ENCODE measurements at regions not wholly inside any gene's neighbourhood (a gene's known extent, or its start where the extent isn't known, plus 50 kb on each side); places are given as distances from the start of the nearest gene placed in this dataset.

DNA sequence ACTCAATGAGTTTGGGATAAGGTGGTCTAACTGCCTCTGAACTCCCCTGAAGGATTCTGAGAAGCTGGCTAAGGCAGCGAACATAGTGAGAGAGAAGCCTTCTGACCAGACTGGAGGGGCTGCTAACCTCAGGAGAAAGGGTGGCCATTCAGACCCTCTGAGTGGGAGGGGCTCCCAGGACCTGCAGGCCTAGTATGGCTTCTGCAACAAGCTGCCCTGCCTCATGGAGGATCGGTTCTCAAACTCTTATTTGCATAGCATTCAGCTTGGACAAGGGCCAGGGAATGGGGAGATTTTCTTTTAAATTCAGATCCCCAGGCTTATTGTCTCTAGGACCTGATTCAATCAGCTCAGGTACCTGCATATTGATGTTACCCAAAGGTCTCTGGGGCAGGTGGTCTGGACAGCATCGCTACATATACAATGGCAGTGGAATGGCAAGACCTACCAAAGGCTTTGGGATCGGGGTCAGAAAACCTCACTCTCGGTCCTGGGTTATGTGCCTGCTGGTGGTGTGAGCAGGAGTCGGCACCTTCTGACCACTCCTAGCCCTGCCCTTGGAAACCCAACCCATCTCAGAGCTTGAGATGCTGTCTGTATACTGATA is 599.1 kb downstream of the BRD1 start:
- POLR2A ChIA-PET, result no interaction called here

More for the DNA sequence above, 599.1 kb downstream of the BRD1 start:
- RAD21 ChIA-PET (ENCODE audit: low non-redundant PET in 1 of 2, low total read pairs in 2 of 2, uncharacterized antibody in 2 of 2, unreplicated experiment in 2 of 2), result interaction anchor here in 1 of 2 experiments (0.5 kb wide), 1 partner anchor 26 kb away, joined by 3 read pairs; no protein-coding TSS in a partner anchor
- peaks cover 20% of the 10 kb centered on the region for H3K27me3 ChIP-seq (ENCODE audit: insufficient read depth, low read length)
- BruUV-seq (replicated peaks), result no TSS peak
- no peaks in the 10 kb centered on the region for H4K20me1 ChIP-seq (ENCODE audit: insufficient read depth)
- no peak overlapping the region for H3K4me3 ChIP-seq (replicated peaks in 1 of 2; ENCODE audit: low read depth in 1 of 2, low read length in 2 of 2)
- H3K79me2 ChIP-seq (ENCODE audit: insufficient read depth, low read length), result no peaks in the 10 kb centered on the region
- no peak overlapping the region for H3K9ac ChIP-seq (ENCODE audit: low read length)
- DNase-seq (ENCODE audit: low read depth, low spot score) (no peak), ATAC-seq (no peak)
- no peaks in the 10 kb centered on the region for H3K4me1 ChIP-seq (ENCODE audit: control insufficient read depth in 1 of 2, insufficient read depth in 2 of 2, low read length in 2 of 2)
- H3K36me3 ChIP-seq (ENCODE audit: control insufficient read depth in 1 of 2, insufficient read depth in 2 of 2, low read length in 2 of 2), result no peaks in the 10 kb centered on the region
- no peak for TF ChIP-seq EZH2 (IDR thresholded peaks at IDR 0.05)
- no peak for TF ChIP-seq ZFX (IDR thresholded peaks at IDR 0.05)
- no peak for TF ChIP-seq SRF (IDR thresholded peaks at IDR 0.05; ENCODE audit: low read depth)
- TF ChIP-seq, protein P1, sequence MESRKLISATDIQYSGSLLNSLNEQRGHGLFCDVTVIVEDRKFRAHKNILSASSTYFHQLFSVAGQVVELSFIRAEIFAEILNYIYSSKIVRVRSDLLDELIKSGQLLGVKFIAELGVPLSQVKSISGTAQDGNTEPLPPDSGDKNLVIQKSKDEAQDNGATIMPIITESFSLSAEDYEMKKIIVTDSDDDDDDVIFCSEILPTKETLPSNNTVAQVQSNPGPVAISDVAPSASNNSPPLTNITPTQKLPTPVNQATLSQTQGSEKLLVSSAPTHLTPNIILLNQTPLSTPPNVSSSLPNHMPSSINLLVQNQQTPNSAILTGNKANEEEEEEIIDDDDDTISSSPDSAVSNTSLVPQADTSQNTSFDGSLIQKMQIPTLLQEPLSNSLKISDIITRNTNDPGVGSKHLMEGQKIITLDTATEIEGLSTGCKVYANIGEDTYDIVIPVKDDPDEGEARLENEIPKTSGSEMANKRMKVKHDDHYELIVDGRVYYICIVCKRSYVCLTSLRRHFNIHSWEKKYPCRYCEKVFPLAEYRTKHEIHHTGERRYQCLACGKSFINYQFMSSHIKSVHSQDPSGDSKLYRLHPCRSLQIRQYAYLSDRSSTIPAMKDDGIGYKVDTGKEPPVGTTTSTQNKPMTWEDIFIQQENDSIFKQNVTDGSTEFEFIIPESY (IDR thresholded peaks at IDR 0.05; ENCODE audit: extremely low read depth, insufficient replicate concordance, low read length), result no peak
- no peak for TF ChIP-seq YY1 (IDR thresholded peaks at IDR 0.05; ENCODE audit: extremely low read depth, insufficient replicate concordance, low read depth, low read length)
- TF ChIP-seq TCF7L2 (IDR thresholded peaks at IDR 0.05; ENCODE audit: borderline replicate concordance, extremely low read depth, insufficient read depth, insufficient read length), result no peak
- no peak for TF ChIP-seq SIN3A (IDR thresholded peaks at IDR 0.05; ENCODE audit: low read depth)
- TF ChIP-seq RAD21 (IDR thresholded peaks at IDR 0.05; ENCODE audit: low read depth), result no peak
- TF ChIP-seq POLR2A (IDR thresholded peaks at IDR 0.05; ENCODE audit: borderline replicate concordance, extremely low read depth, insufficient read depth, insufficient read length), result no peak
- TF ChIP-seq, protein P2, sequence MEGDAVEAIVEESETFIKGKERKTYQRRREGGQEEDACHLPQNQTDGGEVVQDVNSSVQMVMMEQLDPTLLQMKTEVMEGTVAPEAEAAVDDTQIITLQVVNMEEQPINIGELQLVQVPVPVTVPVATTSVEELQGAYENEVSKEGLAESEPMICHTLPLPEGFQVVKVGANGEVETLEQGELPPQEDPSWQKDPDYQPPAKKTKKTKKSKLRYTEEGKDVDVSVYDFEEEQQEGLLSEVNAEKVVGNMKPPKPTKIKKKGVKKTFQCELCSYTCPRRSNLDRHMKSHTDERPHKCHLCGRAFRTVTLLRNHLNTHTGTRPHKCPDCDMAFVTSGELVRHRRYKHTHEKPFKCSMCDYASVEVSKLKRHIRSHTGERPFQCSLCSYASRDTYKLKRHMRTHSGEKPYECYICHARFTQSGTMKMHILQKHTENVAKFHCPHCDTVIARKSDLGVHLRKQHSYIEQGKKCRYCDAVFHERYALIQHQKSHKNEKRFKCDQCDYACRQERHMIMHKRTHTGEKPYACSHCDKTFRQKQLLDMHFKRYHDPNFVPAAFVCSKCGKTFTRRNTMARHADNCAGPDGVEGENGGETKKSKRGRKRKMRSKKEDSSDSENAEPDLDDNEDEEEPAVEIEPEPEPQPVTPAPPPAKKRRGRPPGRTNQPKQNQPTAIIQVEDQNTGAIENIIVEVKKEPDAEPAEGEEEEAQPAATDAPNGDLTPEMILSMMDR (IDR thresholded peaks at IDR 0.05 in 2 of 3, conservative IDR thresholded peaks at IDR 0.05 in 1 of 3; ENCODE audit: borderline replicate concordance in 1 of 3, insufficient read depth in 1 of 3, low read depth in 2 of 3, low read length in 2 of 3), result no peak
- TF ChIP-seq, protein P3, sequence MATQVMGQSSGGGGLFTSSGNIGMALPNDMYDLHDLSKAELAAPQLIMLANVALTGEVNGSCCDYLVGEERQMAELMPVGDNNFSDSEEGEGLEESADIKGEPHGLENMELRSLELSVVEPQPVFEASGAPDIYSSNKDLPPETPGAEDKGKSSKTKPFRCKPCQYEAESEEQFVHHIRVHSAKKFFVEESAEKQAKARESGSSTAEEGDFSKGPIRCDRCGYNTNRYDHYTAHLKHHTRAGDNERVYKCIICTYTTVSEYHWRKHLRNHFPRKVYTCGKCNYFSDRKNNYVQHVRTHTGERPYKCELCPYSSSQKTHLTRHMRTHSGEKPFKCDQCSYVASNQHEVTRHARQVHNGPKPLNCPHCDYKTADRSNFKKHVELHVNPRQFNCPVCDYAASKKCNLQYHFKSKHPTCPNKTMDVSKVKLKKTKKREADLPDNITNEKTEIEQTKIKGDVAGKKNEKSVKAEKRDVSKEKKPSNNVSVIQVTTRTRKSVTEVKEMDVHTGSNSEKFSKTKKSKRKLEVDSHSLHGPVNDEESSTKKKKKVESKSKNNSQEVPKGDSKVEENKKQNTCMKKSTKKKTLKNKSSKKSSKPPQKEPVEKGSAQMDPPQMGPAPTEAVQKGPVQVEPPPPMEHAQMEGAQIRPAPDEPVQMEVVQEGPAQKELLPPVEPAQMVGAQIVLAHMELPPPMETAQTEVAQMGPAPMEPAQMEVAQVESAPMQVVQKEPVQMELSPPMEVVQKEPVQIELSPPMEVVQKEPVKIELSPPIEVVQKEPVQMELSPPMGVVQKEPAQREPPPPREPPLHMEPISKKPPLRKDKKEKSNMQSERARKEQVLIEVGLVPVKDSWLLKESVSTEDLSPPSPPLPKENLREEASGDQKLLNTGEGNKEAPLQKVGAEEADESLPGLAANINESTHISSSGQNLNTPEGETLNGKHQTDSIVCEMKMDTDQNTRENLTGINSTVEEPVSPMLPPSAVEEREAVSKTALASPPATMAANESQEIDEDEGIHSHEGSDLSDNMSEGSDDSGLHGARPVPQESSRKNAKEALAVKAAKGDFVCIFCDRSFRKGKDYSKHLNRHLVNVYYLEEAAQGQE (IDR thresholded peaks at IDR 0.05; ENCODE audit: low read depth), result no peak
- H2AFZ ChIP-seq (ENCODE audit: low read depth, low read length, poor library complexity, severe bottlenecking), result no peak overlapping the region
- H3K4me2 ChIP-seq (ENCODE audit: low read length), result no peak overlapping the region
- no peaks in the 10 kb centered on the region for H3K9me2 ChIP-seq (ENCODE audit: insufficient read depth)
- intact Hi-C loops (cut with micrococcal nuclease), result no loop called here
- no peak overlapping the region for H3K27ac ChIP-seq (ENCODE audit: low read depth, low read length)
- no peaks in the 10 kb centered on the region for H3K9me3 ChIP-seq (ENCODE audit: control insufficient read depth in 1 of 2, insufficient read depth in 1 of 2, low read depth in 1 of 2, low read length in 2 of 2)
- CTCF ChIA-PET, result no interaction called here
